ENCODE measurements at regions not wholly inside any gene's neighbourhood (a gene's known extent, or its start where the extent isn't known, plus 50 kb on each side); places are given as distances from the start of the nearest gene placed in this dataset.

- Histone ChIP-seq H3K27me3 (ENCODE audit: control insufficient read depth, insufficient read depth) (no peaks in the 10 kb centered on the region), H3K27ac (ENCODE audit: low read length) (no peak overlapping the region), H3K4me1 (ENCODE audit: control insufficient read depth, insufficient read depth, low read length) (peaks cover 4% of the 10 kb centered on the region), H3K4me3 (ENCODE audit: low read length) (no peak overlapping the region), H3K9me3 (ENCODE audit: control insufficient read depth, low read length) (no peaks in the 10 kb centered on the region)
- WGBS: 36% methylated on average over 3 of the region's 3 CpGs
- peak in 1 of 3 donors; percentile 40 for DNase-seq
- intact Hi-C loops (cut with DNase I): no loop called here
- peak; percentile 69 to 85 for ATAC-seq
Measured at GRCh38 chr2:200056105-200056504, 100.7 kb downstream of the MAIP1 start.

GRCh38 chr2:200063155-200063554 lies 107.8 kb downstream of the MAIP1 start:
- intact Hi-C loops (cut with DNase I): no loop called here
- no peaks in the 10 kb centered on the region for H3K9me3 ChIP-seq (ENCODE audit: control insufficient read depth, low read length)
- H3K27ac ChIP-seq (ENCODE audit: low read length): no peak overlapping the region
- WGBS: 62% methylated on average over 3 of the region's 3 CpGs
- no peak for DNase-seq
- H3K27me3 ChIP-seq (ENCODE audit: control insufficient read depth, insufficient read depth): no peaks in the 10 kb centered on the region
- ATAC-seq: no peak
- no peaks in the 10 kb centered on the region for H3K4me1 ChIP-seq (ENCODE audit: control insufficient read depth, insufficient read depth, low read length)
- no peak overlapping the region for H3K4me3 ChIP-seq (ENCODE audit: low read length)

GRCh38 chr2:200064879-200065278 lies 109.5 kb downstream of the MAIP1 start:
- Histone ChIP-seq H3K9me3 (ENCODE audit: control insufficient read depth, low read length) (no peaks in the 10 kb centered on the region), H3K27ac (ENCODE audit: low read length) (no peak overlapping the region), H3K4me3 (ENCODE audit: low read length) (no peak overlapping the region), H3K27me3 (ENCODE audit: control insufficient read depth, insufficient read depth) (no peaks in the 10 kb centered on the region), H3K4me1 (ENCODE audit: control insufficient read depth, insufficient read depth, low read length) (no peaks in the 10 kb centered on the region)
- DNase-seq (no peak), ATAC-seq (no peak)
- 49% methylated on average over 1 of the region's 1 CpG for WGBS
- intact Hi-C loops (cut with DNase I): no loop called here

GRCh38 chr2:200065477-200065876 lies 110.1 kb downstream of the MAIP1 start:
- no peaks in the 10 kb centered on the region for H3K4me1 ChIP-seq (ENCODE audit: control insufficient read depth, insufficient read depth, low read length)
- DNase-seq (no peak), ATAC-seq (no peak)
- no peaks in the 10 kb centered on the region for H3K9me3 ChIP-seq (ENCODE audit: control insufficient read depth, low read length)
- WGBS: 42% methylated on average over 2 of the region's 2 CpGs
- H3K27me3 ChIP-seq (ENCODE audit: control insufficient read depth, insufficient read depth): no peaks in the 10 kb centered on the region
- intact Hi-C loops (cut with DNase I): no loop called here
- H3K27ac ChIP-seq (ENCODE audit: low read length): no peak overlapping the region
- H3K4me3 ChIP-seq (ENCODE audit: low read length): no peak overlapping the region

- Histone ChIP-seq H3K27ac (ENCODE audit: low read length) (no peak overlapping the region), H3K4me1 (ENCODE audit: control insufficient read depth, insufficient read depth, low read length) (no peaks in the 10 kb centered on the region), H3K27me3 (ENCODE audit: control insufficient read depth, insufficient read depth) (no peaks in the 10 kb centered on the region), H3K9me3 (ENCODE audit: control insufficient read depth, low read length) (no peaks in the 10 kb centered on the region), H3K4me3 (ENCODE audit: low read length) (no peak overlapping the region)
- intact Hi-C loops (cut with DNase I): no loop called here
- ATAC-seq: no peak
- no peak for DNase-seq
- WGBS: 67% methylated on average over 2 of the region's 2 CpGs
Measured at GRCh38 chr2:200066417-200066816, 111.0 kb downstream of the MAIP1 start.

GRCh38 chr2:200068642-200069041 lies 113.3 kb downstream of the MAIP1 start:
- ATAC-seq (no peak), DNase-seq (no peak)
- Histone ChIP-seq H3K4me3 (ENCODE audit: low read length) (no peak overlapping the region), H3K9me3 (ENCODE audit: control insufficient read depth, low read length) (no peaks in the 10 kb centered on the region), H3K4me1 (ENCODE audit: control insufficient read depth, insufficient read depth, low read length) (no peaks in the 10 kb centered on the region), H3K27me3 (ENCODE audit: control insufficient read depth, insufficient read depth) (no peaks in the 10 kb centered on the region), H3K27ac (ENCODE audit: low read length) (no peak overlapping the region)
- intact Hi-C loops (cut with DNase I): no loop called here

- H3K9me3 ChIP-seq (ENCODE audit: control insufficient read depth, low read length): no peaks in the 10 kb centered on the region
- H3K4me3 ChIP-seq (ENCODE audit: low read length): no peak overlapping the region
- DNase-seq: no peak
- peak in 1 of 2 donors; percentile 48 for ATAC-seq
- no peaks in the 10 kb centered on the region for H3K4me1 ChIP-seq (ENCODE audit: control insufficient read depth, insufficient read depth, low read length)
- no peak overlapping the region for H3K27ac ChIP-seq (ENCODE audit: low read length)
- intact Hi-C loops (cut with DNase I): no loop called here
- 22% methylated on average over 5 of the region's 5 CpGs for WGBS
- no peaks in the 10 kb centered on the region for H3K27me3 ChIP-seq (ENCODE audit: control insufficient read depth, insufficient read depth)
Measured at GRCh38 chr2:200077210-200077650, 121.8 kb downstream of the MAIP1 start.

- Histone ChIP-seq H3K4me3 (ENCODE audit: low read length) (no peak overlapping the region), H3K4me1 (ENCODE audit: control insufficient read depth, insufficient read depth, low read length) (no peaks in the 10 kb centered on the region), H3K27me3 (ENCODE audit: control insufficient read depth, insufficient read depth) (no peaks in the 10 kb centered on the region), H3K27ac (ENCODE audit: low read length) (no peak overlapping the region), H3K9me3 (ENCODE audit: control insufficient read depth, low read length) (no peaks in the 10 kb centered on the region)
- WGBS: 94% methylated on average over 3 of the region's 3 CpGs
- DNase-seq: no peak
- no peak for ATAC-seq
- intact Hi-C loops (cut with DNase I): no loop called here
Measured at GRCh38 chr2:200077838-200078237, 122.5 kb downstream of the MAIP1 start.

GRCh38 chr2:200079356-200079755 lies 124.0 kb downstream of the MAIP1 start:
- intact Hi-C loops (cut with DNase I): no loop called here
- Histone ChIP-seq H3K27me3 (ENCODE audit: control insufficient read depth, insufficient read depth) (no peaks in the 10 kb centered on the region), H3K4me3 (ENCODE audit: low read length) (no peak overlapping the region), H3K4me1 (ENCODE audit: control insufficient read depth, insufficient read depth, low read length) (no peaks in the 10 kb centered on the region), H3K9me3 (ENCODE audit: control insufficient read depth, low read length) (no peaks in the 10 kb centered on the region), H3K27ac (ENCODE audit: low read length) (no peak overlapping the region)
- ATAC-seq (no peak), DNase-seq (no peak)
- WGBS: 93% methylated on average over 2 of the region's 2 CpGs

GRCh38 chr2:200081236-200081635 lies 125.9 kb downstream of the MAIP1 start:
- ATAC-seq: no peak
- H3K4me3 ChIP-seq (ENCODE audit: low read length): no peak overlapping the region
- H3K27me3 ChIP-seq (ENCODE audit: control insufficient read depth, insufficient read depth): no peaks in the 10 kb centered on the region
- no peaks in the 10 kb centered on the region for H3K9me3 ChIP-seq (ENCODE audit: control insufficient read depth, low read length)
- DNase-seq: no peak
- 79% methylated on average over 8 of the region's 8 CpGs for WGBS
- no peak overlapping the region for H3K27ac ChIP-seq (ENCODE audit: low read length)
- H3K4me1 ChIP-seq (ENCODE audit: control insufficient read depth, insufficient read depth, low read length): no peaks in the 10 kb centered on the region
- intact Hi-C loops (cut with DNase I): no loop called here

GRCh38 chr2:200081811-200082210 lies 126.4 kb downstream of the MAIP1 start:
- Histone ChIP-seq H3K27me3 (ENCODE audit: control insufficient read depth, insufficient read depth) (no peaks in the 10 kb centered on the region), H3K4me3 (ENCODE audit: low read length) (no peak overlapping the region), H3K4me1 (ENCODE audit: control insufficient read depth, insufficient read depth, low read length) (no peaks in the 10 kb centered on the region), H3K9me3 (ENCODE audit: control insufficient read depth, low read length) (no peaks in the 10 kb centered on the region), H3K27ac (ENCODE audit: low read length) (no peak overlapping the region)
- WGBS: 87% methylated on average over 2 of the region's 2 CpGs
- intact Hi-C loops (cut with DNase I): no loop called here
- DNase-seq: no peak
- ATAC-seq: no peak

- Histone ChIP-seq H3K4me3 (ENCODE audit: low read length) (no peak overlapping the region), H3K4me1 (ENCODE audit: control insufficient read depth, insufficient read depth, low read length) (no peaks in the 10 kb centered on the region), H3K27ac (ENCODE audit: low read length) (no peak overlapping the region), H3K27me3 (ENCODE audit: control insufficient read depth, insufficient read depth) (no peaks in the 10 kb centered on the region), H3K9me3 (ENCODE audit: control insufficient read depth, low read length) (no peaks in the 10 kb centered on the region)
- intact Hi-C loops (cut with DNase I): no loop called here
- DNase-seq (no peak), ATAC-seq (no peak)
Measured at GRCh38 chr2:200084036-200084435, 128.7 kb downstream of the MAIP1 start.

All from right cardiac atrium (tissue), 5 donors.